NCI-H1436 treated with DMSO at 0.1 percent for 48 hours (cell line): ENCODE measurements at regions not wholly inside any gene's neighbourhood (a gene's known extent, or its start where the extent isn't known, plus 50 kb on each side); places are given as distances from the start of the nearest gene placed in this dataset.
"Not testable (repeated sequence)": the region's sequence is repeated elsewhere in the genome, so short reads cannot be mapped to it uniquely, and the experiment has no call there.

ENCODE experiments used
- DNase-seq: peaks from one replicate; lab custom pipeline; 2025; lab: John Stamatoyannopoulos, UW

- no peak for DNase-seq
Measured at GRCh38 chr5:94102849-94103248, 361.4 kb upstream of the POU5F2 start.

- not testable (repeated sequence) for DNase-seq
Measured at GRCh38 chr5:94097384-94097783, 356.0 kb upstream of the POU5F2 start.

DNA sequence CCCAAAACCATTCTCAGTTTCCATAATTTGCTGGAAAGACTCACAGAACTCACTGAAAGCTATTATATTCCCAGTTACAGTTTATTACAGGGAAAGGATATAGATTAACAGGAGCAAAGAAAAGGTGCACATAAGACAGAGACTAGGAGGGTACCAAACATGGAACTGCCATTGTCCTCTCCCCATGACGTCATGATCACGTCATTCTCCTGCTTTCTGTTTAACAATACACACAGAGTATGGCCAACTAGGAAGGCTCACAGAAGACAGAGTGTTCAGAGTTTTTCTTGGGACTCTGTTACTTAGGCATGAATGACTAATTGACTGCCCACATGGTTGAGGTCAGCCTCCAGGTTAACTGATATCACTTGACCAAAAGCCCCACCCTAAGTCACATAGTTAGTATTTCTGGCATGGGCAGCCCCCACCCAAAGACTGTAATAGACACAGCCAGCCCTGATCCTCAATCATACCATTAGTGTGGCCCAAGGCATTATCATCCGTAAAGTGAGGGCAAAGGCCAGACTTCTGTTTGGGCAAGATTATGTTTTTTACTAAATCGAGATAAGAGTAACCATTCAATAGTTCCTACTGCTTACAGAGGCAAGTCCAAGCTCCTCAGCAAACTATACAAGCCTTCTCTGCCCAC is 353.5 kb upstream of the POU5F2 start:
- DNase-seq: no peak

DNA sequence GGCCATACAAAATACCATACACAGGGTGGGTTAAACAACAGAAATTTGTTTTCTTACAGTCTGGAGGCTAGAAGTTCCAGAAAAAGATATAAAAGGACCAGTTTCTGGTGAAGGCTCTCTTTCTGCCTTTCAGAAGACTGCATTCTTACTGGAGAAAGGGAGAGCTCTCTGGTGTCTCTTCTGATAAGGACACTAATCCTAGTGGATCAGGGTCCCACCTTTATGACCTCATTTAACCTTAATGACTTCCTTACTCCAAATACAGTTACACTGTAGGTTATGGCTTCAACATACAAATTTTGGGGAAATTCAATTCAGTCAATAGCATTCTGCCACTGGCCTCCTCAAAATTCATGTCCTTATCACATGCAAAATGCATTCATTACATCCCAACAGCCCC is 351.9 kb upstream of the POU5F2 start:
- DNase-seq: no peak

GRCh38 chr5:94086635-94087034 is 345.2 kb upstream of the POU5F2 start:
- not testable (repeated sequence) for DNase-seq

DNA sequence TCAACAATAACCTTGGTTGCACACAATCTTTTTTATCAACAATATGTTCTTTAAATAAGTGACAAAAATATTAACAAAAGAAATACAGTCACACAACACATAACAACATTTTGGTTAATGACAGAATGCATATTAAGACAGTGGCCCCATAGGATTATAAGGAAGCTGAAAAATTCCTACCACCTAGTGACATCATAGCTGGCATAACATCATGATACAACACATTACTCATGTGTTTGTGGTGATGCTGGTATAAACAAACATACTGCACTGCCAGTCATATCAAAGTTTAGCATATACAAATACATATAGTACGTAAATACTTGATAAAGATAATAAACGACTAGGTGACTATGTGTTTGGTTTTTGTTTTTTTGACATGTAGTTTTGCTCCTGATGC is 344.8 kb upstream of the POU5F2 start:
- no peak for DNase-seq

- no peak for DNase-seq
Measured at GRCh38 chr5:94082405-94082804, 341.0 kb upstream of the POU5F2 start.

GRCh38 chr5:94081088-94081487 is 339.7 kb upstream of the POU5F2 start:
- DNase-seq: no peak

- no peak for DNase-seq
Measured at GRCh38 chr5:94080390-94080789, 339.0 kb upstream of the POU5F2 start.

GRCh38 chr5:94072116-94072515 is 330.7 kb upstream of the POU5F2 start:
- DNase-seq: no peak

- DNase-seq: no peak
Measured at GRCh38 chr5:94066437-94067207, 325.2 kb upstream of the POU5F2 start.

- no peak for DNase-seq
Measured at GRCh38 chr5:94064025-94064424, 322.6 kb upstream of the POU5F2 start.

- DNase-seq: no peak
Measured at GRCh38 chr5:94057655-94058054, 316.3 kb upstream of the POU5F2 start.

DNA sequence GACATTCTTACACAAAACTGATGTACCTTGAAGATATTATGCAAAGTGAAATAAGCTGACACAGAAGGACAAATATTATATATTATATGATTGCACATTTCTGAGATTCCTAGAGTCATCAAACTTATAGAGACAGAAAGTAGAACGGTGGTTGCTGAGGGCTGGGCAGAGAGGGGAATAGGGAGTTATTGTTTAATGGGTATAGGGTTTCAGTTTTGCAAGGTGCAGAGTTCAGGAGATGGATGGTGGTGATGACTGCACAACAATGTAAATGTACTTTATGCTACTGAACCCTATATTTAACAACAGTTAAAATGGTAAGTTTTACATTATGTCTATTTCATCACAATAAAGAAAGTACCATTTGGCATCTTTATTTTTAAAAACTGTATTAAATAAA is 315.8 kb upstream of the POU5F2 start:
- no peak for DNase-seq

- DNase-seq: not testable (repeated sequence)
Measured at GRCh38 chr5:94049307-94049922, 308.0 kb upstream of the POU5F2 start.

- DNase-seq: no peak
Measured at GRCh38 chr5:94045839-94046782, 304.7 kb upstream of the POU5F2 start.

DNA sequence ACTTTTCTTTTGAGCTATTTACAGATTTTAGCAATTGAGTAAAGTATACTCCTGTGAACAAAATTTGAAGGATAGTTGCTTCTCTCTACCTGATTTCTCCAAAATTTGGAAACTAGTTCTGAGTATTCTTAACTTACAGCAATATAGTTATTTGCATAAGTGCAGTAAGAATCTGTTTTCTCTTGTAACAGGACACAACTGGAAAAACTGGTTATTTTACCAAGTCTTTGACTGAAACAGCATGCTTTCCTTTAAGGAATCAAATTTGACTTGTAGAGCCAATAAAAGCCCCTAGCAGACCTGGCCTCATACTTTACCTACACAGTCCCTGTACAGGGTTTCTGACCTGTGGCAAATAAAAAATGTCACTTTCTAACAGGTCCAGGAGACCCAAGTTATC is 301.9 kb upstream of the POU5F2 start:
- DNase-seq: no peak

- DNase-seq: no peak
Measured at GRCh38 chr5:94040591-94041148, 299.3 kb upstream of the POU5F2 start.

- no peak for DNase-seq
Measured at GRCh38 chr5:94039101-94039500, 297.7 kb upstream of the POU5F2 start.

- DNase-seq: no peak
Measured at GRCh38 chr5:94031631-94032030, 290.2 kb upstream of the POU5F2 start.

DNA sequence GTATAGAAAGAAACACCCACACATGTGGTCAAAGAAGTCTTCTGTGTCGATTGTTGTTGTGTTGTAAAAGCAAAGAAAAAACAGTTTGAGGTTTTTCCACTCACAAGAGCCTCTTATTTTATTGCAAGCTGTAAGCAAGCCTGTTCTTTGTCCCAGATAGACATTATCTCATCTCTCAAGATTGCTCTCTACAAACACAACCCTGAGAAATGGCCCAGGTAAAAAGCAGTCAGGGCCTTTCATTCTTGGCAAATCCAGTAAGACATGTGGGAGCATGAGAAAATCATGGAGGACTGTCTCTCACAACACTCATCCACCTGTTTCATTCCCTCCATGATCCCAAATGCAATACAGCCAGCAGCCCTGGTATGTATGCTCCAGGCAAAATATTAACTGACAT is 286.6 kb upstream of the POU5F2 start:
- DNase-seq: no peak

- DNase-seq: no peak
Measured at GRCh38 chr5:94027145-94027544, 285.7 kb upstream of the POU5F2 start.
